ENCODE measurements at regions not wholly inside any gene's neighbourhood (a gene's known extent, or its start where the extent isn't known, plus 50 kb on each side); places are given as distances from the start of the nearest gene placed in this dataset.

DNA sequence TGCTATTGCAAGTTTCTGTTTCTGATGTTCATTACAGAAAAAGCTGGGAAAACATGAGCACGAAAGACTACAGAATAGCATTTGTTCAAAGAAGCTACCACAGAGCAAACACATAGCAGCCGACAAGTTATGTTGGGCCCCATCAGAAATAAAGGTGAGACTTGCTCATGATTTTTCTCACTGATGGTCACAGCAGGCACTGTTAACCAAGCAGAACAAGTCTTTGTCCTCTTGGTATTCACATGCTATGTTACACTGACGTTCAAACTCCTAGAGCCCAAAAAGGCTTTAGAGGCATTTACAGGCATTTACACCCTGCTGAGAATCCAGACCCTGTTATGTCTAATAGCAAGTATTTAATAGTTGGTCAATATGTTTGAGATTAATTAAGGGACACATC is 235.0 kb upstream of the HNMT start:
- DNase-seq: no peak

GRCh38 chr2:137737559-137737958 is 226.7 kb upstream of the HNMT start:
- no peak for DNase-seq

GRCh38 chr2:137741784-137742362 is 222.4 kb upstream of the HNMT start:
- no peak for DNase-seq

- DNase-seq: no peak
These were observed 216.8 kb upstream of the HNMT start for GRCh38 chr2:137747509-137747908.

DNA sequence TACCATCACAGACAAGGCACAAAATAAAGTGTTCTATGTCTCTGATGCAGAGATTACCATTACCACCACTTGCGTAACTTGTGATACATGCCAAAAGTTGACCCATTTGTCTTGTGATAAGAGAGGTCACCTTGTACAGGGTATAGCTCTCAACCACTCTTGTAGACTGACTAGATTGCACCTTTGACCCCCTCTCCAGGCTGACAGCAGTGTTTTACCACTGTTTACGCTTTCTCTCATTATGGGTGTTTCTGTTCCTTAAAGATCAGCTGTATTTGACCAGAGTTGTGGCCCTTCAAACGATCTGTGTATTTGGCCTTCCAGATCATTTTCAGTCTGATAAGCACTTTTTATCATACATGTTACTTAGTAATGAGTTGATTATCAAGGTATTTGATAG is 215.7 kb upstream of the HNMT start:
- no peak for DNase-seq

GRCh38 chr2:137764646-137765045 is 199.6 kb upstream of the HNMT start:
- DNase-seq: no peak

GRCh38 chr2:137769406-137769805 is 194.9 kb upstream of the HNMT start:
- DNase-seq: no peak

DNA sequence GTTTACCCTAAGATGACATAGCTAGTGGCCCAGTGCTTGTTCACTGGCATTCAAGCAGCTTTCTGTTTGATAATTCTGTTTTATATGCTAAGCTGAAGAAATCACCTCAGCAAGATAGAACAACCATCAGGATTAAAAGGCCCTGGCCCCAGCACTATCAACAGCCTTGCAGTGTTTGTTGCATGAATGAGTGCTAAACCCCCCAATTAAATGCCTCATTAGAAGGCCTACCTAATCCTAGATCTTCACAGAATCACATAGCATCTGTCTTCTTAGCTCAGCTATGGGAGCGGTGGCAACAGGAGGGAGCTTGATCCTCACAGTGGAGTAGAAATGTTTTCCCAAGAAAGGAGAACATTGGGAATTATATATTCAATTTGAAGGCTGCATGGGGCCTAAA is 194.1 kb upstream of the HNMT start:
- no peak for DNase-seq

DNA sequence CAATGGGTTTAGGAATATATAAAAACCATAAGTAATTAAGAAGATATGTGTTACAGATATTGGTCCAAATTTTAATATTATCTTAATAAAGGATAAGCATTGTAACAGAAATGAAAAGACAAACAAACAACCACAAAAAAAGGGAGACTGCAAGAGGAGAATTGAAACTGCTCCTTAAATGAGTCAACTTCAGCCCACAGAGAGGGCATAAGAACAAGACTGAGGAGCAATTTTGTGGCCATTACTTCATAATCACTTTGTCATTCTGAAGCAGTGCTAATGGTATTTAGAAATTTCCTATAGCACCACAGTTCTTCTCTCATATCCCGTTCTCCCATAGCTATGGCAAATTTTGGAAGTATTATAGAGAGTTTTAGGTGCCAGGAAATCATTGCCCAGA is 193.2 kb upstream of the HNMT start:
- no peak for DNase-seq

DNA sequence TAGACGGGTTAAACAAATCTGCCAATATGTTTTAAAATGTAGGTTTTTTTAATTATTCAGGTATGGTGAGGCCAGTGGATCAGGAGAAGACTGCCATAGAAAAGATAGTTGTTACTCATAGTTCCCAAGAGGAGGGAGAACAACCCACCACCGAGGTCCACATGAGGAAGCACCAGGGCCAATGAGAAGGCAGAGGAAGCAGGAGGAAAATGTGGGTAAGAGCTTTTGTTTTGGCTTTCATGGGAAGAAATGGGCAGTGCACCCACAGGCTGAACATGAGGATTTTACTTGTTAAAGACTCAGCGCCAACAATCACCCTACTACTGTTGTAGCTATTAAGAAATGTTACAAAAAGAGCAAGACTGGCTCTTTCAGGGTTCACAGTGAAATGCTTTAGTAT is 191.8 kb upstream of the HNMT start:
- no peak for DNase-seq

GRCh38 chr2:137775529-137775928 is 188.7 kb upstream of the HNMT start:
- no peak for DNase-seq

DNA sequence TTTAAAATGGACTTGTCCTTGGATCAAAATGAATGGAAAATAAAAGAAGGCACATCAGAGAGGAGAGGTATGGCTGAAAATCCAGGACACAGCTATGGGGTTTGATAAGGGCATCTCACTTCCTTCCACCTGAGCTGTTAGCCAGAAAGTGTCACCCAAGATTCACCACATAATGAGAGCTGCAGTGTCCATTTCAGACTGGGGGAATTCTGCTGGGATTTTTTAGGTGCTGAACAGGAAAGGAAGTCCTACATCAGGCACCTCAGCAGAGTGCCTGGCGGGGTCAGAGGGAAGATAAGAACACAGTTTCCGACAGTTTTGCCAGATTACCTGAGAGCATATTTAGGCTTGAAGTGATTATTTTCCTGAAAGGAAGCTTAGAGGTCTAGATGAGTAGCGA is 187.6 kb upstream of the HNMT start:
- DNase-seq: no peak

GRCh38 chr2:137797641-137798040 is 166.6 kb upstream of the HNMT start:
- DNase-seq: no peak

DNA sequence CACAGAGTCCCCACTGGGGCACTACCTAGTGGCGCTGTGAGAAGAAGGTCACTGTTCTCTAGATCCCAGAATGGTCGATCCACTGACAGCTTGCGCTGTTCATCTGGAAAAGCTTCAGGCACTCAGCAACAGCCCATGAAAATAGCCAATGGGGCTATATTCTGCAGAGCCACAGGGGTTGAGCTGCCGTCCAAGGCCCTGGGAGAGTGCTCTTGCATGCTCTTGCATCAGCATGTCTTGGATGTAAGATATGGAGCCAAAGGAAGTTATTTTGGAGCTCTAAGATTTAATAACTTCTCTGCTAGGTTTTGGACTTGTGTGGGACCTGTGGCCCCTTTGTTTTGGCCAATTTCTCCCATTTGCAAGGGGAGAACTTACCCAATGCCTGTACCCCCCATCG is 164.7 kb upstream of the HNMT start:
- DNase-seq: no peak

GRCh38 chr2:137800386-137800785 is 163.9 kb upstream of the HNMT start:
- DNase-seq: no peak

GRCh38 chr2:137801228-137801627 is 163.0 kb upstream of the HNMT start:
- no peak for DNase-seq

GRCh38 chr2:137802038-137802437 is 162.2 kb upstream of the HNMT start:
- no peak for DNase-seq

DNA sequence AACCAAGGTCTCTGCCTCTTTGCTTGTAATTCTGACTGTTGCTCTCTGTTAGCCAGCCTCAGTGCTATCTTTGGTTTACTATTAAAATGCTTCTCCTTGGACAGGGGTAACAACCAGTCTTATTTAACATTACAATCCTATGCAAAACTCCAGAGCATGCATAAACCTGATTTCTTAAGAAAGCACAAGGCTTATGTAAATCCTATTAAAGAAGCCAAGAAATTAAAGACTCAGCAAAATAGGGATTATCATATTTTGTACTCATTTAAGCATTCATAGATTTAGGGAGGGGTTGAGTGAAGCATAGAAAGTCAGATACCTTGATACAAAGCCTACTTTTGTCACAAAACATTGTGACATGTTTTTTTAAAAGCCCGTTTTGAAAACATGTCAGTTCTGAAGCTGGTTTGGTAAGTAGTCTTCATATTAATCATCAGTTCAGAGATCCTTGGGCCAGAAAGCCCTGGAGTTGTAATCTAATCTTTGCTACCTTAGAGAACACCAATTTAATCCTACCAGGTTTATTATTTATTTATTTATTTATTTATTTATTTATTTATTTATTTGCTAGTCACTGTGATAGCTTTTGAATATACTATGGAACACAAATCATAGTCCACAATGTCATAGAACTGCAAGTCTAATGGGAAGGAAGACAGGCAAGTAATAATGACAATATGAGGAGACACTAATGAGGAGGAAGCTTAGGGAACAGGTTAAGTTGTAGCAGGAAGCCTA is 158.0 kb upstream of the HNMT start:
- no peak for DNase-seq

DNA sequence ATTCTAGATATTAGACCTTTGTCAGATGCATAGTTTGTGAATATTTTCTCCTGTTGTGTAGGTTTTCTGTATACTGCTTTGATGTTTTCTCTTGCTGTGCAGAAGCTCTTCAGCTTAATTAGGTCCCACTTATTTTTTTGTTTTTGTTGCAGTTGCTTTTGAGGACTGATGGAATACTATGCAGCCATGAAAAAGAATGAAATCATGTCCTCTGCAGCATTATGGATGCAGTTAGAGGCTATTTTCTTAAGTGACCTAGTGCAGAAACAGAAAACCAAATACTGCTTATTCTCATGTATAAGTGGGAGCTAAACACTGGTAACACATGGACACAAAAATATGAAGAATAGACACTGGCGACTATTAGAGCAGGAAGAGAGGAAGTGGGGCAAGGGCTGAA is 155.0 kb upstream of the HNMT start:
- DNase-seq: no peak

DNA sequence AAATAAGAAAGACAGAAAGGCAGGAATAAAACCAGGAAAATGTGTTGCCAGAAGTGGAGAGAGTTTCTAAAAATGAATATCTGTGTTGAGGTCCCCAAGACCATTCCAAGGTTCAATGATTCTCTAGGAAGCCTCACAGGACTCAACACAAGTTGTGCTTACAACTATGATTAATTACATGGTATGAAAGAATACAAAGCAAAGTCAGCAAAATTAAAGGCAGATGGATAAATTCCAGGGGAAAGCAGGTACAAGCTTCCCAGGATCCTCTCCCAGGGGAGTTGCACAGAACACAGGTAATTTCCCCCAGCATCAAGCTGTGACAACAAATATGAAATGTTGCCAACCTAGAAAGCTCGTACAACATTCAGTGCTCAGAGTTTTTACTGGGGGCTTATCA is 154.4 kb upstream of the HNMT start:
- no peak for DNase-seq

GRCh38 chr2:137812517-137812916 is 151.8 kb upstream of the HNMT start:
- DNase-seq: no peak

DNA sequence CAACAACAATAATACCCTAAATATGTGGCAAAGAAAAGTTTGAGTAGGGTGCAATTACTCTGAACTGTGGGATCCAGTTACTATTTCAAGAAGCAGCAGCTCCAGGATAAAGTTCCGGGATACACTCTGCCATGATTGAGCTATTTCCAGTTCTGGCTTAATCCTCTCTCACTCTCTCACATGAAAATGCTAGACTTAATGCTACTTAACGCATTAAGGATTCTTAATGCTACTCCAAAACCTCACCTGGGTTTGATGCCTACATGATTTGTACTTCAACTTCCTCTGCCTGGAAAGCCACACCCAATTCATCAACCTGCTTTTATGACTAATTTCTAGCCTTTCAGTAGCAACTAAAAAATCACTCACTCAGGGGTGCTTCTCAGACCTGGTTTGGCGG is 151.1 kb upstream of the HNMT start:
- DNase-seq: no peak

DNA sequence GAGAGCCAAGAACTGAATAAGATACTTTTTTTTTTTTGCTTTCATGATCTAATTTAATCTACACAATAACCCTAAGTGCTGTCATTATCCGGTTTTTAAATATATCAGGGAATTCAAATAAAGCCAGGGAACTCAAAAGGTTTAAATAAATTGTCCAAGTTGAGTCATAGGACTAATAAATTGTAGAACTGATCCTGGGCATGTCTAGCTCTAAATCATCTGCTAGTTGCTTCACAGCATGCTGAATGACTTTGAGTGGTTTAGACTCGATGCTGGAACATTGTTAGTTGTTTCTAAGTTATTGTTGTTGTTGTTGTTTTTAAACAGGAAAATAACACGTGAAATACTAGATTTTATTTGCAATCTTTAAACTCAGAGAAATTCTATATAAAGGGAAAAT is 147.2 kb upstream of the HNMT start:
- no peak for DNase-seq

GRCh38 chr2:137823196-137823595 is 141.1 kb upstream of the HNMT start:
- no peak for DNase-seq

DNA sequence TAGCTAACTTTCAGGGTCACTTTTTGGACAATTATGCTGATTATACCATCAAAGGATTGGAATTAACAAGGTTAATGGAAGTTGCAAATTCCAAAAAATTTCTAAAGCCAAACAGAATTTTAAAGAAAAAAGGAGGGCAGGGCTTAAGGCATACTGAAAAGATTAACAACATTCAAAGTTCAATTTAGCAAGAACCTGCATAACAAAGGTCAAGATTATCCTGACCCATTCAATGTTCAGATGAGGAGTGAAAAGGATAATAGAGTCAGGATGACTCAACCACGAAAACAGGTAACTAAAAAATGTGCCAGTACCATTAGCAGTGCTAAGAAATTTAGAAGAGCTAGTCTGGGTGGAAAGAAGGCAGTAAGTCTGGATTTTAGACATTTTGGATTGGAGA is 139.8 kb upstream of the HNMT start:
- DNase-seq: no peak

Data from NCI-H2171 (cell line).